ENCODE measurements at regions not wholly inside any gene's neighbourhood (a gene's known extent, or its start where the extent isn't known, plus 50 kb on each side); places are given as distances from the start of the nearest gene placed in this dataset.

DNA sequence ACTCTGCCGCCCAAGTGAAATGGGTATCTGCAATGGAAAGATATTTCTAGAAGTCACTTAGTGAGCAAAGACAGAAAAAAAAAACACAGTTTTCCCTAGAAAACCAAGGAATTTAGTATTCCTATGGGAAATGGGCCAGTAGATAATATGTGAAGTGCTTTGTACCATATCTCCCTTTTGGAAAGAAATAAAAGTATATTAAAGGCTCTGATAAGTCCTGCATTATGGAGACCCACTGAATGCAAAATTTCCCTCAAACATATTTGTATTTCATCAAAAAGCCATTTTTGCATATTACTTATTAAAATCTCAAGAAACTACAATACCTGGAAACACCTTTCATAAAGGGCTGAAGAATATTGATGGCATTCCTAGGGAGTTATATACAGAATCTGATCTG, 51.6 kb upstream of the DYNLRB2 start:
- POLR2A ChIA-PET = no interaction called here
- H3K4me3 ChIP-seq (ENCODE audit: low read depth in 2 of 2, low read length in 2 of 2) = no peak overlapping the region
- H3K27ac ChIP-seq (ENCODE audit: low read length) = no peak overlapping the region
- H3K27me3 ChIP-seq (ENCODE audit: control insufficient read depth, insufficient read depth, low read length) = no peaks in the 10 kb centered on the region
- CTCF ChIA-PET = no interaction called here
- DNase-seq (ENCODE audit: low read depth, low spot score) = no peak
- no peak for ATAC-seq
- TF ChIP-seq TCF7L2 (IDR thresholded peaks at IDR 0.05; ENCODE audit: low read depth, low read length) (no peak), SIN3A (IDR thresholded peaks at IDR 0.05; ENCODE audit: borderline replicate concordance, insufficient read depth, low read depth, low read length) (no peak), POLR2AphosphoS5 (IDR thresholded peaks at IDR 0.05; ENCODE audit: low read depth, low read length) (no peak)
- TF ChIP-seq, protein P1, sequence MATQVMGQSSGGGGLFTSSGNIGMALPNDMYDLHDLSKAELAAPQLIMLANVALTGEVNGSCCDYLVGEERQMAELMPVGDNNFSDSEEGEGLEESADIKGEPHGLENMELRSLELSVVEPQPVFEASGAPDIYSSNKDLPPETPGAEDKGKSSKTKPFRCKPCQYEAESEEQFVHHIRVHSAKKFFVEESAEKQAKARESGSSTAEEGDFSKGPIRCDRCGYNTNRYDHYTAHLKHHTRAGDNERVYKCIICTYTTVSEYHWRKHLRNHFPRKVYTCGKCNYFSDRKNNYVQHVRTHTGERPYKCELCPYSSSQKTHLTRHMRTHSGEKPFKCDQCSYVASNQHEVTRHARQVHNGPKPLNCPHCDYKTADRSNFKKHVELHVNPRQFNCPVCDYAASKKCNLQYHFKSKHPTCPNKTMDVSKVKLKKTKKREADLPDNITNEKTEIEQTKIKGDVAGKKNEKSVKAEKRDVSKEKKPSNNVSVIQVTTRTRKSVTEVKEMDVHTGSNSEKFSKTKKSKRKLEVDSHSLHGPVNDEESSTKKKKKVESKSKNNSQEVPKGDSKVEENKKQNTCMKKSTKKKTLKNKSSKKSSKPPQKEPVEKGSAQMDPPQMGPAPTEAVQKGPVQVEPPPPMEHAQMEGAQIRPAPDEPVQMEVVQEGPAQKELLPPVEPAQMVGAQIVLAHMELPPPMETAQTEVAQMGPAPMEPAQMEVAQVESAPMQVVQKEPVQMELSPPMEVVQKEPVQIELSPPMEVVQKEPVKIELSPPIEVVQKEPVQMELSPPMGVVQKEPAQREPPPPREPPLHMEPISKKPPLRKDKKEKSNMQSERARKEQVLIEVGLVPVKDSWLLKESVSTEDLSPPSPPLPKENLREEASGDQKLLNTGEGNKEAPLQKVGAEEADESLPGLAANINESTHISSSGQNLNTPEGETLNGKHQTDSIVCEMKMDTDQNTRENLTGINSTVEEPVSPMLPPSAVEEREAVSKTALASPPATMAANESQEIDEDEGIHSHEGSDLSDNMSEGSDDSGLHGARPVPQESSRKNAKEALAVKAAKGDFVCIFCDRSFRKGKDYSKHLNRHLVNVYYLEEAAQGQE (IDR thresholded peaks at IDR 0.05; ENCODE audit: insufficient read depth in 1 of 2, low read depth in 2 of 2, low read length in 1 of 2) = no peak
- TF ChIP-seq, protein P2, sequence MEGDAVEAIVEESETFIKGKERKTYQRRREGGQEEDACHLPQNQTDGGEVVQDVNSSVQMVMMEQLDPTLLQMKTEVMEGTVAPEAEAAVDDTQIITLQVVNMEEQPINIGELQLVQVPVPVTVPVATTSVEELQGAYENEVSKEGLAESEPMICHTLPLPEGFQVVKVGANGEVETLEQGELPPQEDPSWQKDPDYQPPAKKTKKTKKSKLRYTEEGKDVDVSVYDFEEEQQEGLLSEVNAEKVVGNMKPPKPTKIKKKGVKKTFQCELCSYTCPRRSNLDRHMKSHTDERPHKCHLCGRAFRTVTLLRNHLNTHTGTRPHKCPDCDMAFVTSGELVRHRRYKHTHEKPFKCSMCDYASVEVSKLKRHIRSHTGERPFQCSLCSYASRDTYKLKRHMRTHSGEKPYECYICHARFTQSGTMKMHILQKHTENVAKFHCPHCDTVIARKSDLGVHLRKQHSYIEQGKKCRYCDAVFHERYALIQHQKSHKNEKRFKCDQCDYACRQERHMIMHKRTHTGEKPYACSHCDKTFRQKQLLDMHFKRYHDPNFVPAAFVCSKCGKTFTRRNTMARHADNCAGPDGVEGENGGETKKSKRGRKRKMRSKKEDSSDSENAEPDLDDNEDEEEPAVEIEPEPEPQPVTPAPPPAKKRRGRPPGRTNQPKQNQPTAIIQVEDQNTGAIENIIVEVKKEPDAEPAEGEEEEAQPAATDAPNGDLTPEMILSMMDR (IDR thresholded peaks at IDR 0.05) = no peak
- intact Hi-C loops (cut with micrococcal nuclease; ENCODE audit: unreplicated experiment) = no loop called here
- BruUV-seq (replicated peaks) = no TSS peak
- no peaks in the 10 kb centered on the region for H3K36me3 ChIP-seq (ENCODE audit: control insufficient read depth, insufficient read depth, low read length)
- in situ Hi-C loops (cut with HindIII; ENCODE audit: low pct_unique_long_range_greater_than_20kb, low sequenced_read_pairs) = no loop called here
- no peaks in the 10 kb centered on the region for H3K4me1 ChIP-seq (ENCODE audit: control insufficient read depth, insufficient read depth, low read length)
- no peaks in the 10 kb centered on the region for H3K9me3 ChIP-seq (ENCODE audit: control insufficient read depth, insufficient read depth, low read depth, low read length)

GRCh38 chr16:80488167-80488566, 52.6 kb upstream of the DYNLRB2 start:
- ChIA-PET CTCF (no interaction called here), POLR2A (no interaction called here)
- Histone ChIP-seq H3K27ac (ENCODE audit: low read length) (no peak overlapping the region), H3K4me3 (ENCODE audit: low read depth in 2 of 2, low read length in 2 of 2) (no peak overlapping the region), H3K9me3 (ENCODE audit: control insufficient read depth, insufficient read depth, low read depth, low read length) (no peaks in the 10 kb centered on the region), H3K27me3 (ENCODE audit: control insufficient read depth, insufficient read depth, low read length) (no peaks in the 10 kb centered on the region), H3K4me1 (ENCODE audit: control insufficient read depth, insufficient read depth, low read length) (no peaks in the 10 kb centered on the region), H3K36me3 (ENCODE audit: control insufficient read depth, insufficient read depth, low read length) (no peaks in the 10 kb centered on the region)
- DNase-seq (ENCODE audit: low read depth, low spot score) (no peak), ATAC-seq (no peak)
- no TSS peak for BruUV-seq (replicated peaks)
- TF ChIP-seq, protein P2 (IDR thresholded peaks at IDR 0.05) = no peak
- TF ChIP-seq POLR2AphosphoS5 (IDR thresholded peaks at IDR 0.05; ENCODE audit: low read depth, low read length) (no peak), SIN3A (IDR thresholded peaks at IDR 0.05; ENCODE audit: borderline replicate concordance, insufficient read depth, low read depth, low read length) (no peak), TCF7L2 (IDR thresholded peaks at IDR 0.05; ENCODE audit: low read depth, low read length) (no peak)
- TF ChIP-seq, protein P1 (IDR thresholded peaks at IDR 0.05; ENCODE audit: insufficient read depth in 1 of 2, low read depth in 2 of 2, low read length in 1 of 2) = no peak
- intact Hi-C loops (cut with micrococcal nuclease; ENCODE audit: unreplicated experiment) = no loop called here
- in situ Hi-C loops (cut with HindIII; ENCODE audit: low pct_unique_long_range_greater_than_20kb, low sequenced_read_pairs) = no loop called here
